NCI-H2107 treated with DMSO at 0.1 percent for 48 hours (cell line): ENCODE measurements at regions not wholly inside any gene's neighbourhood (a gene's known extent, or its start where the extent isn't known, plus 50 kb on each side); places are given as distances from the start of the nearest gene placed in this dataset.

Experiments used
- DNase-seq: peaks from one replicate; lab custom pipeline; 2025; ENCODE audit not compliant: unreplicated experiment; lab: John Stamatoyannopoulos, UW

DNA sequence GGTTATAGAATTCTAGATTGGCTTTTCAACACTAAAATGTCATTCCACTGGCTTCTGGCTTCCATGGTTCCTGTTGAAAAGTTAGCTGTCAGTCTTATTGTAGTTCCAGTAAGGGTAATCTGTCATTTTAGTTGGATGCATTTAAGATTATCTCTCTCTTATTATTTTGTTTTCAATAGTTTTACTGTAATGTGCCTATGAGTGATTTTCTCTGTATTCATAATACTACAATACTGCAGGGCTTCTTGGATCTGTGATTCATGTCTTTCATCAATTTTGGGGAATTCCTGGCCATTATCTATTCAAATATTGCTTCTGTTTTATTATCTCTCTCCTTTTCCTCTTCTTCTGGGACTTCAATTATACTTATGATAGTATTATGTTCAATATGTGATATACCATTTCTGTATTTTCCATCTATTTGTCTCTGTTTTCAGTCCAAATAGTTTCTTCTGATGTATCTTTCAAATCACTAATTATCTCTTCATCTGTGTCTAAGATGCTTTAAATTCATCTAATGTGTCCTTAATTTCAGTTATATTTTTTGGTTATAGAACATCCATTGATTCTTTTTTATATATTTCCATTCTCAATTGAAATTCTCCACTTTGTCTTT is 101.5 kb downstream of the KCTD15 start:
- no peak for DNase-seq

GRCh38 chr19:33900817-33901216 is 104.1 kb downstream of the KCTD15 start:
- DNase-seq: no peak

DNA sequence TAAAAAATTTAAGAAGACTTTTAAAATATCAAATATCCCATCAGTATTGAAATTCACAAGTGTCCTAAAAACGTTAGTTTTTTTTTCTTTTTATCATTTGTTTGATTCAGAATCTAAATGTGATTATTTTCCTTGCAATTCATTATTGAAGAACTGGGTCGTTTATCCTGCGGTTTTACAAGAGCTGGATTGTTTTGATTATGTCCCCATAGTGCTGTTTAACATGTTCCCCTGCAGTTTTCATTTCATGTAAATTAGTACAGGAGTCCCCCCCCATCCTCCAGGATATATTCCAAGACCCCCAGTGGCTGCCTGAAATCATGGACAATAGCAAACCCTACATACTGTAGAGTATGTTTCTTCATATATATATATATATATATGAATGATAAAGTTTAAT is 105.7 kb downstream of the KCTD15 start:
- DNase-seq: no peak

DNA sequence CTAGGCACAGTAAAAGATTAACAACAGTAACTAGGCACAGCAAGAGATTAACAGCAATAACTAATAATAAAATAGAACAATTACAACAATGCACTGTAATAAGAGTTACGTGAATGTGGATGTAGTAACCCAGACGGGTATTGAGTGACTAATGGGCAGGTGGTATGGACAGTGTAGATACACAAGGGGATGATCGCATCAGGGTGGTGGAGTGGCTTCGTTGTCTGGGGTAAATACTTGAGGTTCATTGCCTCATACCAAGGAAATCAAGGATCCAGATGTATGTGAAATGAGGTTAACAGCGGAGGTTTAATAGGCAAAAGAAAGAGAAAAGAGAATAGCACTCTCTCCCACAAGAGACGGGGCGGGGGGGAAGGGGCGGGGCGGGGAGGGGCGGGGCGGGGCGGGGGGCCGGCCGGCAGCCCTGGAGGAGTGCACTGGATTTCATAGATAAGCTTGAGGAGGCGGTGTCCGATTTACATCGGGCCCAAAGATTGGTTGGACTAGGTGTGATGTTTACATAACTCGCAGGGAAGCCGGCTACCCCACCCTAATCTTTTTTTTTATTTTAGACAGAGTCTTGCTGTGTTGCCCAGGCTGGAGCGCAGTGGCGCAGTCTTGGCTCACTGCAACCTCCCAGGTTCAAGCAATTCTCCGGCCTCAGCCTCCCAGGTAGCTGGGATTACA is 106.3 kb downstream of the KCTD15 start:
- DNase-seq: no peak

DNA sequence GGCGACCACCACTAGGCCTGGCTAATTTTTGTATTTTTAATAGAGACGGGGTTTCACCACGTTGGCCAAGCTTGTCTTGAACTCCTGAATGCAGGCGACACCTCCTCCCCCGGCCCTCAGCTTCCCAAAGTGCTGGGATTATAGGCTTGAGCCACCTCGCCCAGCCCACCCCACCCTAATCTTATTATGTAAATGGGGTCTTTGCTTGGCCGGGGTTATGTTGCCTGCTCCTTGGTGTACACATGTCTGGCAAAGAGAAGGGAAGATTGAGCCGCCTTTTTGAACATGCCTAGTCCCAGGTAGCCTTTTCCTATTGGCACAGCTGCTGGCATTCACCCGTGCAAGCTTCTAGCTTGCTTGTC is 106.8 kb downstream of the KCTD15 start:
- DNase-seq: no peak

- DNase-seq: no peak
Observed at GRCh38 chr19:33904681-33905080, 108.0 kb downstream of the KCTD15 start.

DNA sequence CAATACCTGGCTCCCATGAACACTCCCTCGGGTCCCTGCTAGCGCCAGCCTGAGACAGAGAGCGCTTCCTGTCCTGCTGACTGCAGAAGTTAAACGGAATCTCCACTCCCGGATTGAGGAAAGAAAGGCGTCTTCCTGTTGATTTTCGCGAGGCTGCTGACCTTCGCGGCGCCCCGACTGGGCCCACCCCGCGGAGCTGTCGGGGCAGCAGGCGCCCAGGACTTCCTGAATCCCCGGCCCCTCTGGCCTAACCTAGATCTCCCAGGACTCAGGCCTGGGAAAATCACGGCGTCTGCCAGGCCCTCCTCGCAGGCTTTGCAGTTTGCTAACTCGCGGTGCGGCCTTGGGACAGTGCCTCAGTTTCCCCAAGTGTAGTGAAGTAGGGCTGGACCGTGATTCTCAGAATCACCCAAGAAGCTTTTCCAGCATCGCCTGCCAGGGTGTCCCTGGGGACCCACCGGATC is 108.8 kb downstream of the KCTD15 start:
- DNase-seq: no peak

DNA sequence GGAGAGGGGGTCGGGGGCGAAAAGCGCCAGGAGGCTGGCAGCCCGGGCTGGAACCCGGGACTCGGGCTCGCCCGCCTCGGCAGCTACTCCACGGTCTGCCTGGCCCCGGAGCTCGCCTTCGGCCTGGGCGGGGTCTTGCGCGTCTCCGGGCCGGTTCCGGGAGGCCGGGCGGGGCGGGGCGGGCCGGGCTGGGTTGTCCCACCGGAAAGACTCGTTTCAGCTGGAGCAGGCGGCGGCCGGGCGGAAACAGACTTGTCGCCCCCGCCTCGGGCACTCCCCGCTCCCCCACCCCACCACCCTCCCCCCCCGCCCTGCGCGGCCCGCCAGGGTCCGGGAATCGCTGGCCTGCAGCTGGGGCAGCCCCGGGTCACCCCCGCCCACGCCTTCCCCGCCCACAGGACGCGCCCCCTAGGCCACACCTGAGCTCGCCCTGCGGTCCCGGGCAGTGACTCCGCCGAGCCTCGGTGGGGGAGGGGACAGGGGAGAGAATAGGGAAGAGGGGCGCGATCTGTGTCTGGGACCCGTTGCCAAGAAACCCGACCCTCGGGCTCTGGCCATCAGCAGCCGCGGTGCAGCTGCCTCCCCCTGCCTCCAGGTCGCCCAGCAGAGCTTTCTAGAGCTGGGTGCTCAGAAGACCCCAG is 109.4 kb downstream of the KCTD15 start:
- no peak for DNase-seq

DNA sequence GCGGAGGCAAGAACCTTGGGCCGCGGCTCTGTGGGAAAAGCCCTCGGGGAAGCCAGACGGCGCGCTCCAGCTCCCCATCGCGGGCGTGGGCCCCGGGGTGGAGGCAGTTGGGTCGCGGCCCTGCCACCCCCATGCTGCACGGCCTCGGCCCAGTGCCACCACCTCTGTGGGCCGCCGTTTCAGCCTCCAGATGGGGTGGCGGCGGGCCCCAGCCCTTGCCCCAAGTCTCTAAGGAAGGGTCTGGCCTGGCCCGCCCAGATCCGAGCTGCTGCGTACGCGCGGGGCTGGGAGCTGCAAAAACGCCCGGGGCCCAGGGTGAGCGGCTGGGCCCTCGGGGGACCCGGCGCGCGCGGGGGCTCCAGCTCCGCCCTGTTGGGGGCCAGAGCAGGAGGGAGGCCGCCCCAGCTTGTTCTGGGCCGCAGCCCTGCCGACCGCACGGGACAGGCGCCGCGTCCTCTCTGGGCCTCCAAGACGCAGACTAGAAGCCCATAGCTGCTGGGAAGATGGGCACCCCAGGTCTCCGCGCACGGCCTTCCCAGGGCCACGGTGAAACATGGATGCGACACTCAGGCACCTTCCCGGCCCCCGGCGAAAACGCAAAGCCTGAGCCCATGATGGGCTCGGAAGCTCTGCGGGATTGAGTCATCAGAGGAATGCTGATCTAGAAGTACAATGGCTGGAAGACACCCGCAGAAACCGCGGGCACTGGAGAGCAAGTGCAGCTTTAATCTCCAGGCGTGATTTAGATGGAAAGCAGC is 110.1 kb downstream of the KCTD15 start:
- no peak for DNase-seq

- no peak for DNase-seq
Observed at GRCh38 chr19:33910922-33911321, 114.3 kb downstream of the KCTD15 start.

DNA sequence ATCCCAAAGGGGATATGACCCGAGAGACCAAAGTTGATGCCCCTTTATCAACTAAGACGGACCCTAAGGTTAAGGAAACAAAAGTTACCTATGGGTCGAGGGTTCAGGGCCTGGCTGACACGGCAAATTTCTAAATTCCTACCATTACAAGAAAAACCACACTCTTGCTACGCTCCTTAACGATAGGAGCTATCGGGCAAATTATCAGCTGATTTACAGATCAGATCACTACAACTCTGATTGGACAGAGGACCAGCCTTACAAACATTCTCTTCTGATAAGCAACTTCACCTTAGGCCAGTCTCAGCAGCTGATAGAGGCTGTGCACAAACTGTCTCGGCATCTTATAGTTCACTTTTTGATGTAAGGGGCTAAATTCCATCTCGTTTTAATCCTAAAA is 117.9 kb downstream of the KCTD15 start:
- DNase-seq: no peak

GRCh38 chr19:33916792-33917191 is 120.1 kb downstream of the KCTD15 start:
- DNase-seq: no peak

DNA sequence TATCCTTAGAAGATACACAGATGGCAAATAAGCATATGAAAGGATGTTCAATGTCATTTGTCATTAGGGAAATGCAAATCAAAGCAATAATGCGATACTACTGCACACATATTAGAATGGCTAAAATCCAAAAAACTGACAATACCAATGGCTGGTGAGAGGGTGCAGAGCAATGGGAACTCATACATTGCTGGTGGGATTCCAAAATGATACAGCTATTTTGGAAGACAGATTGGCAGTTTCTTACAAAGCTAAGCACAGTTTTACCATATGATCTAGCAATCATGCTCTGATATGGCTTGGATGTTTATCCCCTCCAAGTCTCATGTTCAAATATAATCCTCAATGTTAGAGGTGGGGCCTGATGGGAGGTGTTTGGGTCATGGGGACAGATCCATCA is 122.6 kb downstream of the KCTD15 start:
- DNase-seq: no peak

DNA sequence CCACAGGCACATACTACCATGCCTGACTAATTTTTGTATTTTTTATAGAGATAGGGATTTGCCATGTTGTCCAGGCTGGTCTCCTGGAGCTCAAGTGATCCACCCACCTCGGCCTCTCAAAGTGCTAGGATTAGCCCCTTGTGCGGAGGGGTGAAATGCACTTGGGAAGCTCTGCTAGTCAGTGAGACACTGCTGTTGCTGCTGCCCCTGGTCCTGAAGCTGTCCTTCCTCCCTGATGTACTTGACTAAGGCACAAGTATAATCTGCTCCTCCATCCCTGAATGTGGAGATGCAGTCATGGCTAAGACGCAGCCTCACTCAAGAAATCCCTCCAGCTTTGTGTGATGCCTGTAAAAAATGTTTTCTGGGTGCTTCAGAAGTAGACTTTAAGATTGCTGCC is 124.5 kb downstream of the KCTD15 start:
- no peak for DNase-seq

- no peak for DNase-seq
Observed at GRCh38 chr19:33926306-33926705, 129.6 kb downstream of the KCTD15 start.

GRCh38 chr19:33927789-33928457 is 131.3 kb downstream of the KCTD15 start:
- no peak for DNase-seq

GRCh38 chr19:33928458-33928950 is 131.8 kb downstream of the KCTD15 start:
- DNase-seq: no peak

- DNase-seq: no peak
Observed at GRCh38 chr19:33933931-33934330, 137.3 kb downstream of the KCTD15 start.

DNA sequence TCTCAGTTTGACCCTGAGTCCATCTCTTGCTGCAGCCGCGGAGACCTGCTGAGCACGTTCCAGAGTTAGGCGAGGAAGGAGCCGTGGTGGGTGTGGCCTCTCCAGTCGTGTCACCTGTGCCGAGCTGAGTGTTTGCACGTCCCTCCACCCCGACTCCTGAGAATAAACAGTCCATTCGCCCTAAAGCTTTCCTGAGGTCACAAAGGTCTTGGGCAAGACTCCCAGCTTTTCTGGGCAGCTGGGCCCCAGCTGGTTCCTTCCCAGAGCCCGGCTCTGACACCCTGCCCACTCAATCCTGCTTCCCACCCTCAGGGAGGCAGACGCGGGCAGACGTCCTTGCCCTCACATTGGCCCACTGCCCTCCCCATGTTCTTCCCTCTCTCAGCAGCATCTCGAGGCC is 142.2 kb downstream of the KCTD15 start:
- no peak for DNase-seq

- DNase-seq: no peak
Observed at GRCh38 chr19:33941133-33941532, 144.5 kb downstream of the KCTD15 start.
